H9 (cell line): ENCODE measurements at regions not wholly inside any gene's neighbourhood (a gene's known extent, or its start where the extent isn't known, plus 50 kb on each side); places are given as distances from the start of the nearest gene placed in this dataset.

Experiments
- DNase-seq: peaks from one replicate; pipeline ENCODE4 v3.0.0-alpha.2; 2017
- H2AFZ ChIP-seq: one replicate; pipeline ENCODE4 v1.6.1; 2013; ENCODE audit warnings: mild to moderate bottlenecking, low read length, control low read depth, moderate library complexity
- H2AK5ac ChIP-seq: 2 replicates; pipeline ENCODE4 v1.6.1; 2013; ENCODE audit warnings: low read length, control low read depth, mixed read lengths; ENCODE audit not compliant: insufficient read length
- H2BK120ac ChIP-seq: one replicate; pipeline ENCODE4 v1.6.1; 2013; ENCODE audit warnings: low read depth, mild to moderate bottlenecking, low read length, control low read depth, inconsistent platforms; ENCODE audit not compliant: poor library complexity, severe bottlenecking
- H2BK12ac ChIP-seq: 2 replicates; pipeline ENCODE4 v1.6.1; 2013; ENCODE audit warnings: low read length, control low read depth, mixed read lengths, low read depth; ENCODE audit not compliant: insufficient read length
- H2BK15ac ChIP-seq: 2 replicates; pipeline ENCODE4 v1.6.1; 2013; ENCODE audit warnings: low read depth, low read length, control low read depth
- H2BK20ac ChIP-seq: one replicate; pipeline ENCODE4 v1.6.1; 2013; ENCODE audit warnings: low read depth, mild to moderate bottlenecking, low read length, control low read depth, inconsistent platforms; ENCODE audit not compliant: poor library complexity, severe bottlenecking
- H2BK5ac ChIP-seq: 2 replicates; pipeline ENCODE4 v1.6.1; 2013; ENCODE audit warnings: low read length, control low read depth, mixed read lengths; ENCODE audit not compliant: insufficient read length
- H3K14ac ChIP-seq: 2 replicates; pipeline ENCODE4 v1.6.1; 2013; ENCODE audit warnings: low read length, control low read depth; ENCODE audit not compliant: insufficient read depth
- H3K18ac ChIP-seq: 2 replicates; pipeline ENCODE4 v1.6.1; 2013; ENCODE audit warnings: low read depth, mild to moderate bottlenecking, mixed read lengths, low read length, control low read depth; ENCODE audit not compliant: insufficient read length
- H3K23ac ChIP-seq: 2 replicates; pipeline ENCODE4 v1.6.1; 2013; ENCODE audit warnings: low read length, control low read depth, mixed read lengths, low read depth; ENCODE audit not compliant: insufficient read length
- H3K23me2 ChIP-seq: 2 replicates; pipeline ENCODE4 v1.6.1; 2013; ENCODE audit warnings: low read depth, mild to moderate bottlenecking, mixed read lengths, low read length, control low read depth; ENCODE audit not compliant: insufficient read length, poor library complexity, severe bottlenecking
- H3K27ac ChIP-seq: 2 replicates; pipeline ENCODE4 v1.5.1; 2013; ENCODE audit warnings: low read length, control low read depth, mixed read lengths, low read depth; ENCODE audit not compliant: insufficient read length
- H3K27me3 ChIP-seq: 2 replicates; pipeline ENCODE4 v1.6.1; 2013; ENCODE audit warnings: low read length, control low read depth, inconsistent platforms; ENCODE audit not compliant: insufficient read depth
- H3K4ac ChIP-seq: 2 replicates; pipeline ENCODE4 v1.6.1; 2013; ENCODE audit warnings: low read depth, mild to moderate bottlenecking, control low read depth, inconsistent platforms, low read length, moderate library complexity
- H3K4me1 ChIP-seq: 2 replicates; pipeline ENCODE4 v1.6.1; 2013; ENCODE audit warnings: low read length, control low read depth, inconsistent platforms; ENCODE audit not compliant: insufficient read depth
- H3K4me2 ChIP-seq: 2 replicates; pipeline ENCODE4 v1.6.1; 2013; ENCODE audit warnings: low read length, control low read depth, mixed read lengths; ENCODE audit not compliant: insufficient read length, insufficient read depth
- H3K56ac ChIP-seq: 2 replicates; pipeline ENCODE4 v1.6.1; 2013; ENCODE audit warnings: low read depth, mild to moderate bottlenecking, mixed read lengths, low read length, control low read depth; ENCODE audit not compliant: insufficient read length
- H3K79me1 ChIP-seq: 2 replicates; pipeline ENCODE4 v1.6.1; 2013; ENCODE audit warnings: low read depth, mild to moderate bottlenecking, moderate library complexity, low read length, control low read depth, inconsistent platforms; ENCODE audit not compliant: insufficient read depth, poor library complexity, severe bottlenecking
- H3K79me2 ChIP-seq: 2 replicates; pipeline ENCODE4 v1.6.1; 2013; ENCODE audit warnings: low read length, control low read depth, inconsistent platforms; ENCODE audit not compliant: insufficient read depth
- H3K9ac ChIP-seq: 2 replicates; pipeline ENCODE4 v1.6.1; 2013; ENCODE audit warnings: low read length, control low read depth, mixed read lengths; ENCODE audit not compliant: insufficient read length; ENCODE audit errors: extremely low read depth
- H3K9me3 ChIP-seq: one replicate; pipeline ENCODE4 v1.6.1; 2013; ENCODE audit warnings: low read depth, low read length, inconsistent platforms; ENCODE audit not compliant: control insufficient read depth
- H3T11ph ChIP-seq: one replicate; pipeline ENCODE4 v1.6.1; 2013; ENCODE audit warnings: mild to moderate bottlenecking, low read length, control low read depth, inconsistent platforms
- H4K20me1 ChIP-seq: one replicate; pipeline ENCODE4 v1.6.1; 2013; ENCODE audit not compliant: control insufficient read depth, insufficient read length, insufficient read depth
- H4K5ac ChIP-seq: 2 replicates; pipeline ENCODE4 v1.6.1; 2013; ENCODE audit warnings: low read depth, mild to moderate bottlenecking, mixed read lengths, low read length, control low read depth; ENCODE audit not compliant: insufficient read length
- H4K8ac ChIP-seq: replicated peaks from 2 replicates; pipeline ENCODE4 v1.6.1; 2013; ENCODE audit warnings: low read length, control low read depth, mixed read lengths, low read depth; ENCODE audit not compliant: insufficient read length
- H4K91ac ChIP-seq: 2 replicates; pipeline ENCODE4 v1.6.1; 2013; ENCODE audit warnings: low read depth, mild to moderate bottlenecking, moderate library complexity, mixed read lengths, low read length, control low read depth; ENCODE audit not compliant: insufficient read length
- H3K27ac Mint-ChIP-seq, 3 experiments: 2 replicates in 2 of 3; 3 replicates in 1 of 3; pipeline ENCODE4 v1.8.0; 2020 to 2021; ENCODE audit warnings: mixed read lengths in 3 of 3, mild to moderate bottlenecking in 1 of 3, moderate library complexity in 1 of 3
- H3K27me3 Mint-ChIP-seq: 2 replicates; pipeline ENCODE4 v1.8.0; 2021; ENCODE audit warnings: low read depth, mild to moderate bottlenecking, moderate library complexity, mixed read lengths
- H3K36me3 Mint-ChIP-seq, 3 experiments: 2 replicates in 2 of 3; 3 replicates in 1 of 3; pipeline ENCODE4 v1.8.0; 2020 to 2021; ENCODE audit warnings: low read depth in 3 of 3, mixed read lengths in 3 of 3; ENCODE audit not compliant: insufficient read depth in 1 of 3
- H3K4me1 Mint-ChIP-seq, 2 experiments: 2 replicates each; pipeline ENCODE4 v1.8.0; 2020; ENCODE audit warnings: mixed read lengths in 2 of 2
- H3K4me3 Mint-ChIP-seq, 2 experiments: 2 replicates in 1 of 2; 3 replicates in 1 of 2; pipeline ENCODE4 v1.8.0; 2020 to 2021; ENCODE audit warnings: mild to moderate bottlenecking in 2 of 2, mixed read lengths in 2 of 2, moderate library complexity in 1 of 2
- H3K9me3 Mint-ChIP-seq, 2 experiments: 2 replicates in 1 of 2; 3 replicates in 1 of 2; pipeline ENCODE4 v1.8.0; 2020; ENCODE audit warnings: mild to moderate bottlenecking in 2 of 2, mixed read lengths in 2 of 2, moderate library complexity in 1 of 2
- WGBS: extraction: QIAGEN DNeasy Blood & Tissue Kit; methylation state at CpG from one replicate; pipeline ENCODE4 v1.1.7; 2013; ENCODE audit warnings: missing lambda C conversion rate, low lambda C conversion rate, mixed read lengths; ENCODE audit not compliant: insufficient read length; ENCODE audit errors: extremely low coverage; 5-methylcytosine and 5-hydroxymethylcytosine counted together
- TF ChIP-seq, protein P1 (sequence below): fragments of 200-600 bp; sonication (generic); conservative IDR thresholded peaks from 3 replicates; pipeline ENCODE4 v1.8.0; 2021; ENCODE audit warnings: antibody characterized with exemption, mild to moderate bottlenecking

DNA sequence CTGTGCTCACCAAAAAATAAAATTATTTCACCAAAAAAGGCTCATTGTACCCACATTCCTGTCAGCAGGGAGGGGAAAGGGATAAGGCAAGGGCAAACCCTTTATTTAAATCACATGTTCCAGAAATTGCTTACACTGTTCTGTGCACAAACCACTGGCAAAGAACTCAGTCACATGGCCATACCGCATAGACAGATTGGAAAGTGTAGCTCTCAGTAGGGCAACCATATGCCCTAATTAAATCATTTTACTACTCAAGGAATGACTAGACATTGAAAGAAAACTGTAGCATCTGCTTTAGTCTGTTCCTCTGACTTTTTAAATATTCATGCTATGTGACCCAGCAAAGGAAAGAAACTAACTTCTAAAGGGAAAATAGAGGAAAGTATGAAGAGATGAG is 119.2 kb upstream of the FAM241A start:
- no peak overlapping the region for H2BK12ac ChIP-seq
- Mint-ChIP-seq H3K4me1 (peaks cover 9 to 14% of the 10 kb centered on the region in 2 experiments), H3K4me3 (no peak overlapping the region), H3K27me3 (no peaks in the 10 kb centered on the region), H3K36me3 (no peaks in the 10 kb centered on the region; a peak in 1 of 7 replicates), H3K9me3 (no peaks in the 10 kb centered on the region; a peak in 1 of 5 replicates), H3K27ac (no peak overlapping the region)
- H3K18ac ChIP-seq, result no peak overlapping the region
- peaks cover 3% of the 10 kb centered on the region; the same call in 1 of the 2 replicates for H3K4me1 ChIP-seq
- H3K79me1 ChIP-seq, result no peaks in the 10 kb centered on the region
- no peak overlapping the region for H3K27ac ChIP-seq
- no peaks in the 10 kb centered on the region for H4K20me1 ChIP-seq
- H2AFZ ChIP-seq, result no peak overlapping the region
- no peak overlapping the region for H4K5ac ChIP-seq
- H3K14ac ChIP-seq, result no peak overlapping the region
- no peak overlapping the region for H3K56ac ChIP-seq
- no peak overlapping the region for H2AK5ac ChIP-seq
- H3K27me3 ChIP-seq, result no peaks in the 10 kb centered on the region
- H4K91ac ChIP-seq, result no peak overlapping the region
- no peaks in the 10 kb centered on the region for H3K23me2 ChIP-seq
- H3T11ph ChIP-seq, result no peak overlapping the region
- no CpG with 5 or more reads among the region's 1 CpG for WGBS
- H3K4me2 ChIP-seq, result no peak overlapping the region
- H2BK5ac ChIP-seq, result no peak overlapping the region
- no peak overlapping the region for H3K9ac ChIP-seq
- H3K4ac ChIP-seq, result no peak overlapping the region
- H4K8ac ChIP-seq, result no peak overlapping the region
- H3K23ac ChIP-seq, result no peak overlapping the region
- H2BK15ac ChIP-seq, result no peak overlapping the region
- no peaks in the 10 kb centered on the region for H3K79me2 ChIP-seq
- DNase-seq, result no peak
- no peaks in the 10 kb centered on the region for H3K9me3 ChIP-seq
- no peak overlapping the region for H2BK20ac ChIP-seq
- H2BK120ac ChIP-seq, result no peak overlapping the region
- TF ChIP-seq, protein P1, sequence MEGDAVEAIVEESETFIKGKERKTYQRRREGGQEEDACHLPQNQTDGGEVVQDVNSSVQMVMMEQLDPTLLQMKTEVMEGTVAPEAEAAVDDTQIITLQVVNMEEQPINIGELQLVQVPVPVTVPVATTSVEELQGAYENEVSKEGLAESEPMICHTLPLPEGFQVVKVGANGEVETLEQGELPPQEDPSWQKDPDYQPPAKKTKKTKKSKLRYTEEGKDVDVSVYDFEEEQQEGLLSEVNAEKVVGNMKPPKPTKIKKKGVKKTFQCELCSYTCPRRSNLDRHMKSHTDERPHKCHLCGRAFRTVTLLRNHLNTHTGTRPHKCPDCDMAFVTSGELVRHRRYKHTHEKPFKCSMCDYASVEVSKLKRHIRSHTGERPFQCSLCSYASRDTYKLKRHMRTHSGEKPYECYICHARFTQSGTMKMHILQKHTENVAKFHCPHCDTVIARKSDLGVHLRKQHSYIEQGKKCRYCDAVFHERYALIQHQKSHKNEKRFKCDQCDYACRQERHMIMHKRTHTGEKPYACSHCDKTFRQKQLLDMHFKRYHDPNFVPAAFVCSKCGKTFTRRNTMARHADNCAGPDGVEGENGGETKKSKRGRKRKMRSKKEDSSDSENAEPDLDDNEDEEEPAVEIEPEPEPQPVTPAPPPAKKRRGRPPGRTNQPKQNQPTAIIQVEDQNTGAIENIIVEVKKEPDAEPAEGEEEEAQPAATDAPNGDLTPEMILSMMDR, result no peak
